Natural killer cell (primary cell): ENCODE measurements at regions not wholly inside any gene's neighbourhood (a gene's known extent, or its start where the extent isn't known, plus 50 kb on each side); places are given as distances from the start of the nearest gene placed in this dataset.

Experiments
- ATAC-seq, 3 donors: fragments of 150-1000 bp in 2 of 3; fragments of 200-7000 bp in 1 of 3; cut with Tn5 transposase; 1 replicate in 1 of 3; 2 replicates in 2 of 3; pipeline ENCODE4 v1.10.0; 2021; ENCODE audit warnings: mild to moderate bottlenecking in 2 of 3, moderate library complexity in 2 of 3
- DNase-seq, 2 donors: peaks; one replicate each; pipeline versions ENCODE4 v3.0.0 to v3.0.0-alpha.2; 2013 to 2021; ENCODE audit warnings: mixed read lengths in 1 of 2
- H3K27ac ChIP-seq: one replicate; pipeline ENCODE4 v1.5.1; 2013; ENCODE audit warnings: mild to moderate bottlenecking, low read length
- H3K27me3 ChIP-seq: one replicate; pipeline ENCODE4 v1.6.1; 2013; ENCODE audit warnings: low read length; ENCODE audit not compliant: control insufficient read depth, insufficient read depth
- H3K36me3 ChIP-seq: one replicate; pipeline ENCODE4 v1.6.1; 2013; ENCODE audit warnings: low read length; ENCODE audit not compliant: control insufficient read depth, insufficient read depth
- H3K4me1 ChIP-seq: one replicate; pipeline ENCODE4 v1.6.1; 2013; ENCODE audit warnings: low read length; ENCODE audit not compliant: control insufficient read depth, insufficient read depth
- H3K4me3 ChIP-seq: one replicate; pipeline ENCODE4 v1.5.1; 2013; ENCODE audit warnings: low read length
- H3K9me3 ChIP-seq: one replicate; pipeline ENCODE4 v1.6.1; 2013; ENCODE audit warnings: low read length; ENCODE audit not compliant: control insufficient read depth, insufficient read depth
- H3K27ac Mint-ChIP-seq, 2 donors: one replicate each; pipeline ENCODE4 v1.8.0; 2022; ENCODE audit warnings: mild to moderate bottlenecking in 2 of 2, mixed read lengths in 2 of 2, moderate library complexity in 1 of 2
- H3K27me3 Mint-ChIP-seq, 2 donors: one replicate each; pipeline ENCODE4 v1.8.0; 2022; ENCODE audit warnings: low read depth in 2 of 2, mixed read lengths in 2 of 2
- H3K36me3 Mint-ChIP-seq: one replicate; pipeline ENCODE4 v1.8.0; 2022; ENCODE audit warnings: mixed read lengths
- H3K4me1 Mint-ChIP-seq, 2 donors: one replicate each; pipeline ENCODE4 v1.8.0; 2022; ENCODE audit warnings: mixed read lengths in 2 of 2
- H3K4me3 Mint-ChIP-seq: one replicate; pipeline ENCODE4 v1.8.0; 2022; ENCODE audit warnings: mild to moderate bottlenecking, moderate library complexity, mixed read lengths
- H3K9me3 Mint-ChIP-seq, 2 donors: one replicate each; pipeline ENCODE4 v1.8.0; 2022; ENCODE audit warnings: mixed read lengths in 2 of 2
- CTCF ChIP-seq: fragments of 200-600 bp; IDR thresholded peaks from one replicate; pipeline ENCODE4 v1.8.0; 2022; ENCODE audit warnings: antibody characterized with exemption
- WGBS: methylation state at CpG from one replicate; pipeline ENCODE4 v1.1.7; 2013; ENCODE audit warnings: missing lambda C conversion rate; ENCODE audit not compliant: insufficient coverage; 5-methylcytosine and 5-hydroxymethylcytosine counted together
- intact Hi-C: fragments of 100-400 bp; cut with micrococcal nuclease; formaldehyde crosslinking; loops from one replicate; pipeline ENCODE4 v1.14.2; 2022

GRCh38 chr2:200244111-200244510 is 62.4 kb upstream of the SPATS2L start:
- Mint-ChIP-seq H3K27ac (no peak overlapping the region), H3K4me3 (no peak overlapping the region), H3K36me3 (no peaks in the 10 kb centered on the region), H3K9me3 (no peaks in the 10 kb centered on the region), H3K4me1 (no peaks in the 10 kb centered on the region), H3K27me3 (peaks cover 4 to 12% of the 10 kb centered on the region in 2 donors)
- Histone ChIP-seq H3K4me1 (no peaks in the 10 kb centered on the region), H3K27me3 (no peaks in the 10 kb centered on the region), H3K4me3 (no peak overlapping the region), H3K36me3 (no peaks in the 10 kb centered on the region), H3K27ac (no peak overlapping the region), H3K9me3 (no peaks in the 10 kb centered on the region)
- ATAC-seq = no peak
- TF ChIP-seq CTCF = no peak
- DNase-seq = no peak
- WGBS = 100% methylated on average over 1 of the region's 1 CpG
- intact Hi-C loops = no loop called here

- TF ChIP-seq CTCF = no peak
- intact Hi-C loops = no loop called here
These were observed 59.0 kb upstream of the SPATS2L start for GRCh38 chr2:200247494-200247893.

GRCh38 chr2:200252265-200253067 is 54.0 kb upstream of the SPATS2L start:
- Mint-ChIP-seq H3K27ac (no peak overlapping the region), H3K9me3 (no peaks in the 10 kb centered on the region), H3K4me3 (no peak overlapping the region), H3K4me1 (no peaks in the 10 kb centered on the region), H3K36me3 (no peaks in the 10 kb centered on the region), H3K27me3 (peaks cover 5 to 11% of the 10 kb centered on the region in 2 donors)
- ATAC-seq (no peak), DNase-seq (no peak)
- Histone ChIP-seq H3K27me3 (no peaks in the 10 kb centered on the region), H3K9me3 (no peaks in the 10 kb centered on the region), H3K4me1 (no peaks in the 10 kb centered on the region), H3K36me3 (no peaks in the 10 kb centered on the region), H3K4me3 (no peak overlapping the region), H3K27ac (no peak overlapping the region)
- intact Hi-C loops = no loop called here
- WGBS = 63% methylated on average over 6 of the region's 8 CpGs
- no peak for TF ChIP-seq CTCF

More at GRCh38 chr2:200247494-200247893, 59.0 kb upstream of the SPATS2L start:
- 100% methylated on average over 2 of the region's 2 CpGs for whole genome bisulfite sequencing
- H3K27me3 Mint-ChIP-seq = peaks cover under 1 to 5% of the 10 kb centered on the region in 2 donors
- H3K4me3 Mint-ChIP-seq = no peak overlapping the region
- DNase-seq = no peak
- H3K4me1 Mint-ChIP-seq = no peaks in the 10 kb centered on the region
- no peaks in the 10 kb centered on the region for H3K36me3 ChIP-seq
- no peak overlapping the region for H3K4me3 ChIP-seq
- H3K27ac Mint-ChIP-seq = no peak overlapping the region
- ATAC-seq = no peak
- H3K27ac ChIP-seq = no peak overlapping the region
- H3K27me3 ChIP-seq = no peaks in the 10 kb centered on the region
- no peaks in the 10 kb centered on the region for H3K9me3 ChIP-seq
- H3K4me1 ChIP-seq = no peaks in the 10 kb centered on the region
- no peaks in the 10 kb centered on the region for H3K36me3 Mint-ChIP-seq
- H3K9me3 Mint-ChIP-seq = no peaks in the 10 kb centered on the region

GRCh38 chr2:200253639-200254038 is 52.9 kb upstream of the SPATS2L start:
- 61% methylated on average over 2 of the region's 2 CpGs for WGBS
- Histone ChIP-seq H3K4me3 (no peak overlapping the region), H3K27ac (no peak overlapping the region), H3K27me3 (no peaks in the 10 kb centered on the region), H3K36me3 (no peaks in the 10 kb centered on the region), H3K9me3 (no peaks in the 10 kb centered on the region), H3K4me1 (no peaks in the 10 kb centered on the region)
- intact Hi-C loops = no loop called here
- ATAC-seq (no peak), DNase-seq (no peak)
- H3K4me1 Mint-ChIP-seq = no peaks in the 10 kb centered on the region
- H3K4me3 Mint-ChIP-seq = no peak overlapping the region
- H3K9me3 Mint-ChIP-seq = no peaks in the 10 kb centered on the region
- no peaks in the 10 kb centered on the region for H3K36me3 Mint-ChIP-seq
- H3K27me3 Mint-ChIP-seq = peaks cover 5 to 11% of the 10 kb centered on the region in 2 donors
- no peak for TF ChIP-seq CTCF
- no peak overlapping the region for H3K27ac Mint-ChIP-seq
